Calu3 (cell line): ENCODE measurements at regions not wholly inside any gene's neighbourhood (a gene's known extent, or its start where the extent isn't known, plus 50 kb on each side); places are given as distances from the start of the nearest gene placed in this dataset.

ENCODE experiments used
- BruUV-seq: library from RNA; stranded (reverse); fragments of 400-500 nt; replicated peaks from 2 replicates; lab custom pipeline; 2021; lab: Mats Ljungman, UMichigan
- CTCF ChIA-PET: fragments of 300-600 bp; sonication (Branson Sonifier 250); formaldehyde crosslinking; loops from one replicate; lab custom pipeline; 2022; ENCODE audit warnings: antibody characterized with exemption; lab: Charles Lee
- DNase-seq: peaks from one replicate; pipeline ENCODE4 v3.0.0; 2022
- H3K27ac Mint-ChIP-seq: one replicate; pipeline ENCODE4 v1.8.0; 2022; ENCODE audit warnings: mixed read lengths; ENCODE audit not compliant: unreplicated experiment
- H3K27me3 Mint-ChIP-seq: one replicate; pipeline ENCODE4 v1.8.0; 2022; ENCODE audit warnings: mixed read lengths; ENCODE audit not compliant: unreplicated experiment
- H3K36me3 Mint-ChIP-seq: one replicate; pipeline ENCODE4 v1.8.0; 2022; ENCODE audit warnings: mild to moderate bottlenecking, moderate library complexity, mixed read lengths; ENCODE audit not compliant: insufficient read depth, unreplicated experiment
- H3K4me1 Mint-ChIP-seq: one replicate; pipeline ENCODE4 v1.8.0; 2022; ENCODE audit warnings: mild to moderate bottlenecking, low read depth, mixed read lengths; ENCODE audit not compliant: unreplicated experiment
- H3K4me3 Mint-ChIP-seq: one replicate; pipeline ENCODE4 v1.8.0; 2022; ENCODE audit warnings: mild to moderate bottlenecking, low read depth, moderate library complexity, mixed read lengths; ENCODE audit not compliant: unreplicated experiment
- H3K9me3 Mint-ChIP-seq: one replicate; pipeline ENCODE4 v1.8.0; 2022; ENCODE audit warnings: low read depth, mixed read lengths; ENCODE audit not compliant: unreplicated experiment
- CTCF ChIP-seq: fragments of 200-600 bp; IDR thresholded peaks from one replicate; pipeline ENCODE4 v1.8.0; 2022; ENCODE audit warnings: antibody characterized with exemption; ENCODE audit not compliant: unreplicated experiment
- intact Hi-C: fragments of 100-400 bp; cut with micrococcal nuclease; formaldehyde crosslinking; loops from one replicate; pipeline ENCODE4 v1.10.0; 2022; ENCODE audit not compliant: unreplicated experiment

- Mint-ChIP-seq H3K36me3 (no peaks in the 10 kb centered on the region), H3K27ac (no peak overlapping the region), H3K4me3 (no peak overlapping the region), H3K4me1 (no peaks in the 10 kb centered on the region), H3K27me3 (no peaks in the 10 kb centered on the region), H3K9me3 (peaks cover 7% of the 10 kb centered on the region)
- DNase-seq, result no peak
- TF ChIP-seq CTCF, result no peak
- intact Hi-C loops, result no loop called here
- no TSS peak for BruUV-seq
- CTCF ChIA-PET, result no interaction called here
Observed at GRCh38 chr9:10957878-10958277, 345.1 kb upstream of the PTPRD start.

- DNase-seq, result no peak
- H3K4me3 Mint-ChIP-seq, result no peak overlapping the region
- intact Hi-C loops, result no loop called here
- H3K9me3 Mint-ChIP-seq, result peaks cover 13% of the 10 kb centered on the region
- no peaks in the 10 kb centered on the region for H3K27me3 Mint-ChIP-seq
- H3K27ac Mint-ChIP-seq, result no peak overlapping the region
- CTCF ChIA-PET, result no interaction called here
- no peak for TF ChIP-seq CTCF
- no peaks in the 10 kb centered on the region for H3K36me3 Mint-ChIP-seq
- H3K4me1 Mint-ChIP-seq, result no peaks in the 10 kb centered on the region
- no TSS peak for BruUV-seq
Observed at GRCh38 chr9:10961883-10962282, 349.1 kb upstream of the PTPRD start.

GRCh38 chr9:10983251-10983650, 370.4 kb upstream of the PTPRD start:
- Mint-ChIP-seq H3K27ac (no peak overlapping the region), H3K4me1 (no peaks in the 10 kb centered on the region), H3K27me3 (no peaks in the 10 kb centered on the region), H3K9me3 (peaks cover 7% of the 10 kb centered on the region), H3K36me3 (no peaks in the 10 kb centered on the region), H3K4me3 (no peak overlapping the region)
- no peak for TF ChIP-seq CTCF
- CTCF ChIA-PET, result no interaction called here
- BruUV-seq, result no TSS peak
- intact Hi-C loops, result no loop called here
- DNase-seq, result no peak

- Mint-ChIP-seq H3K4me3 (no peak overlapping the region), H3K9me3 (peaks cover 17% of the 10 kb centered on the region), H3K27ac (no peak overlapping the region), H3K27me3 (no peaks in the 10 kb centered on the region), H3K36me3 (no peaks in the 10 kb centered on the region), H3K4me1 (no peaks in the 10 kb centered on the region)
- CTCF ChIA-PET, result no interaction called here
- intact Hi-C loops, result no loop called here
- TF ChIP-seq CTCF, result no peak
- DNase-seq, result no peak
- no TSS peak for BruUV-seq
Observed at GRCh38 chr9:10999646-11000045, 386.8 kb upstream of the PTPRD start.
